ENCODE measurements at regions not wholly inside any gene's neighbourhood (a gene's known extent, or its start where the extent isn't known, plus 50 kb on each side); places are given as distances from the start of the nearest gene placed in this dataset.

DNA sequence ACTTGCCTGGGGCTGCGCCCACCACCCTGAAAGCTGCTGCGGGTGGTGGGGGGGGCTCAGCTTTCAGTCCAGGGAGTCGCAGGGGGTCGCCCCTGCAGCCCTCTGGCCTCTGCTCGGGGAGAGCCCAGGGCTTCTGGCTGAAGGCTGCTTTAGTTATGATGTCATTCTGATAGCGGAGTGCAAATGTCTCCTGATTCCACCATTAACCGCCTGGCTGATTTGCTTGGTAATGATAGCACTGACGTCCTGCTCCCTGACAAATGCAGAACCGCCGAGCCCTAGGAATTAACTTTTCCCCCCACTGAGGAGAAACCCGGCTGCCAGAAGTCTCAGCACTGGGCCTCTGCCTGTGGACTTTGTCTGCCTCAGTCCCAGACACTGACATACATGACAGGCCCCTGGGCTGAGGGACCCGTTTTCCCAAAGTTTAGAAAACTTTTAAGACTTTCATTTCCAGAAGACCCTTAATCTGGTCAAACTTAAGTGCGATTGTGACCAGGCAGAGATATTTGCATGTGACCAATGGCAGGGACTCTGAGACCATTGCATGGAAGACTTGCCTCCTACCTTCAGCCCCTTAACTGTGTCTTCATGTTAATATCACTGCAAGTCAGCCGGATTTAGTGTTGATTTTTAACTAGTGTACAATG, 142.5 kb upstream of the ZNF536 start:
- H3K27ac Mint-ChIP-seq (ENCODE audit: unreplicated experiment): no peak overlapping the region
- H3K27ac ChIP-seq (ENCODE audit: low read depth, low read length): no peak overlapping the region

DNA sequence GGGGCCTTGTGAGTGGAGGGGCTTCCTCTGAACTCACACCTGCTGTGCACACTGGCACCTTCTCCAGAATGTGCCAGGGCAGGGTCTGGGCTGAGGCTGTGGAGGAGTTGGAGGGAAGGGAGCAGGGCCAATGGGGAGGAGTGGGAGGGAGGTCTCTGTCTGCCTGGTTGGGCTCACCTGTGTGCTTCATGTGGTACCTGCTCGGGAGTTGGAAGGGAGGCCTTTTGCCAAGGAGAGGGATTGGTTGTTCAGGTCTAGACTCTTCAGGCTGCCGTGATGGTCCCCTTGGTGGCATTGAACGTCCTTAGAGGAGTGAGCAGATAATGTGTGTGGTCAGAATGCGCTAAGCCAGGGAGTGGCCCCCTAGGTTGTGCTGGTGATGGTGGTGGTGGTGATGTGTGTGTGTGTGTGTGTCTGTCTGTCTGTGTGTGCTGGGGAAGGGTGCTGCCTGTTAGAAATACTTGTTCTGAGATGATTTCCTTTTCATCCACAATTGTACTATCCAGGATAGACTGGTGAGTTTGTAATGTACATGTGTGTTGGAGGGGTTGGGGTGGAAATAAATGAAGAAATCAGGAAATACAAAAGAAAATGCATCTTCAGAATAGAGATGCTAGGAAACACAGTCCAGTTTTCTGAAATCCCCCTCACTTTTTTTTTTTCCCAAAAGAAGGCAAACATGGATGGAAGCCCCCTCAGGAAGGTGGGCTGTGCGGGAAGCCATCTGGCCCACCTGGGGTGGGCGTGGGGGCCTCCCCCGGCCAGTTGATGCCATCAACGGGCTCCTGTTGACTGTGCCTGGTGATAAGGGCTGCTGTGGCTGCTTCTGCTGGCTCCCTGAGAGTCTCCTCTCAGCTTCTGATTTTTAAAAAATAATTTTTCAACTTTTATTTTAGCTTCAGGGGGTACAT, 140.5 kb upstream of the ZNF536 start:
- no peaks in the 10 kb centered on the region for H3K9me3 ChIP-seq (ENCODE audit: insufficient read depth, low read depth, low read length)
- Mint-ChIP-seq H3K36me3 (ENCODE audit: low read depth, unreplicated experiment) (no peaks in the 10 kb centered on the region), H3K9me3 (ENCODE audit: unreplicated experiment) (peaks cover 4% of the 10 kb centered on the region), H3K4me1 (ENCODE audit: low read depth, unreplicated experiment) (peaks cover 3% of the 10 kb centered on the region), H3K27ac (ENCODE audit: unreplicated experiment) (no peak overlapping the region), H3K4me3 (ENCODE audit: unreplicated experiment) (no peak overlapping the region), H3K27me3 (ENCODE audit: low read depth, unreplicated experiment) (peaks cover 60% of the 10 kb centered on the region)
- H4K20me1 ChIP-seq (ENCODE audit: insufficient read depth, low read length): no peaks in the 10 kb centered on the region
- peaks cover 9% of the 10 kb centered on the region for H3K4me1 ChIP-seq (ENCODE audit: insufficient read depth, low read length)
- FAIRE-seq (no peak), DNase-seq (ENCODE audit: low read depth) (no peak)
- no peak overlapping the region for H3K27ac ChIP-seq (ENCODE audit: low read depth, low read length)
- no peak overlapping the region for H3K4me3 ChIP-seq (ENCODE audit: insufficient read depth, low read depth, low read length)
- H3K27me3 ChIP-seq (ENCODE audit: insufficient read depth, low read length): peaks cover 23% of the 10 kb centered on the region
- TF ChIP-seq, protein P1, sequence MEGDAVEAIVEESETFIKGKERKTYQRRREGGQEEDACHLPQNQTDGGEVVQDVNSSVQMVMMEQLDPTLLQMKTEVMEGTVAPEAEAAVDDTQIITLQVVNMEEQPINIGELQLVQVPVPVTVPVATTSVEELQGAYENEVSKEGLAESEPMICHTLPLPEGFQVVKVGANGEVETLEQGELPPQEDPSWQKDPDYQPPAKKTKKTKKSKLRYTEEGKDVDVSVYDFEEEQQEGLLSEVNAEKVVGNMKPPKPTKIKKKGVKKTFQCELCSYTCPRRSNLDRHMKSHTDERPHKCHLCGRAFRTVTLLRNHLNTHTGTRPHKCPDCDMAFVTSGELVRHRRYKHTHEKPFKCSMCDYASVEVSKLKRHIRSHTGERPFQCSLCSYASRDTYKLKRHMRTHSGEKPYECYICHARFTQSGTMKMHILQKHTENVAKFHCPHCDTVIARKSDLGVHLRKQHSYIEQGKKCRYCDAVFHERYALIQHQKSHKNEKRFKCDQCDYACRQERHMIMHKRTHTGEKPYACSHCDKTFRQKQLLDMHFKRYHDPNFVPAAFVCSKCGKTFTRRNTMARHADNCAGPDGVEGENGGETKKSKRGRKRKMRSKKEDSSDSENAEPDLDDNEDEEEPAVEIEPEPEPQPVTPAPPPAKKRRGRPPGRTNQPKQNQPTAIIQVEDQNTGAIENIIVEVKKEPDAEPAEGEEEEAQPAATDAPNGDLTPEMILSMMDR (IDR thresholded peaks at IDR 0.05; ENCODE audit: insufficient read depth, low read depth, low read length): no peak
- TF ChIP-seq EZH2 (IDR thresholded peaks at IDR 0.05; ENCODE audit: insufficient read depth, low read length): no peak
- no peak overlapping the region for H2AFZ ChIP-seq (ENCODE audit: low read depth, low read length)
- no peaks in the 10 kb centered on the region for H3K79me2 ChIP-seq (ENCODE audit: insufficient read depth, low read length)
- no peaks in the 10 kb centered on the region for H3K36me3 ChIP-seq (ENCODE audit: insufficient read depth, low read length)
- no peak overlapping the region for H3K9ac ChIP-seq (ENCODE audit: low read length)
- no peak overlapping the region for H3K4me2 ChIP-seq (ENCODE audit: low read length)

More for the DNA sequence above, 142.5 kb upstream of the ZNF536 start:
- TF ChIP-seq, protein P1 (IDR thresholded peaks at IDR 0.05; ENCODE audit: insufficient read depth, low read depth, low read length): no peak
- TF ChIP-seq EZH2 (IDR thresholded peaks at IDR 0.05; ENCODE audit: insufficient read depth, low read length): no peak
- no peaks in the 10 kb centered on the region for H4K20me1 ChIP-seq (ENCODE audit: insufficient read depth, low read length)
- DNase-seq (ENCODE audit: low read depth) (no peak), FAIRE-seq (no peak)
- H3K9ac ChIP-seq (ENCODE audit: low read length): no peak overlapping the region
- no peaks in the 10 kb centered on the region for H3K9me3 ChIP-seq (ENCODE audit: insufficient read depth, low read depth, low read length)
- H3K36me3 ChIP-seq (ENCODE audit: insufficient read depth, low read length): no peaks in the 10 kb centered on the region
- H3K79me2 ChIP-seq (ENCODE audit: insufficient read depth, low read length): no peaks in the 10 kb centered on the region
- no peak overlapping the region for H3K4me3 Mint-ChIP-seq (ENCODE audit: unreplicated experiment)
- peaks cover 4% of the 10 kb centered on the region for H3K9me3 Mint-ChIP-seq (ENCODE audit: unreplicated experiment)
- H3K27me3 Mint-ChIP-seq (ENCODE audit: low read depth, unreplicated experiment): peaks cover 55% of the 10 kb centered on the region
- peaks cover 34% of the 10 kb centered on the region for H3K27me3 ChIP-seq (ENCODE audit: insufficient read depth, low read length)
- H3K4me2 ChIP-seq (ENCODE audit: low read length): no peak overlapping the region
- H3K4me1 Mint-ChIP-seq (ENCODE audit: low read depth, unreplicated experiment): peaks cover 7% of the 10 kb centered on the region
- peaks cover 12% of the 10 kb centered on the region for H3K4me1 ChIP-seq (ENCODE audit: insufficient read depth, low read length)
- H3K36me3 Mint-ChIP-seq (ENCODE audit: low read depth, unreplicated experiment): no peaks in the 10 kb centered on the region
- no peak overlapping the region for H2AFZ ChIP-seq (ENCODE audit: low read depth, low read length)
- H3K4me3 ChIP-seq (ENCODE audit: insufficient read depth, low read depth, low read length): peak overlapping the region; percentile 50
